Keratinocyte (primary cell): ENCODE measurements at regions not wholly inside any gene's neighbourhood (a gene's known extent, or its start where the extent isn't known, plus 50 kb on each side); places are given as distances from the start of the nearest gene placed in this dataset.

Experiments used
- DNase-seq: peaks from one replicate; pipeline ENCODE4 v3.0.0-alpha.2; 2011; ENCODE audit warnings: low read depth, missing footprints, low spot score
- FAIRE-seq: peaks from 2 replicates; lab custom pipeline; 2011; peaks lifted over from hg19 to GRCh38; lab: Jason Lieb, UNC
- H2AFZ ChIP-seq: 2 replicates; pipeline ENCODE4 v1.6.0; 2012; ENCODE audit warnings: low read length, control low read depth, inconsistent platforms; ENCODE audit not compliant: control insufficient read depth
- H3K27ac ChIP-seq: 2 replicates; pipeline ENCODE4 v1.5.1; 2011; ENCODE audit warnings: low read length; ENCODE audit not compliant: control insufficient read depth, insufficient read depth
- H3K27me3 ChIP-seq: 3 replicates; pipeline ENCODE4 v1.6.0; 2011; ENCODE audit warnings: low read length; ENCODE audit not compliant: control insufficient read depth, insufficient read depth; ENCODE audit errors: extremely low read depth
- H3K36me3 ChIP-seq, 2 experiments: 2 replicates in 1 of 2; 3 replicates in 1 of 2; pipeline ENCODE4 v1.5.1; 2011; ENCODE audit warnings: low read length in 2 of 2, mild to moderate bottlenecking in 1 of 2; ENCODE audit not compliant: control insufficient read depth in 2 of 2, insufficient read depth in 2 of 2; ENCODE audit errors: extremely low read depth in 1 of 2
- H3K4me1 ChIP-seq: 3 replicates; pipeline ENCODE4 v1.5.1; 2011; ENCODE audit warnings: low read length; ENCODE audit not compliant: control insufficient read depth, insufficient read depth; ENCODE audit errors: extremely low read depth
- H3K4me2 ChIP-seq: 3 replicates; pipeline ENCODE4 v1.6.0; 2011; ENCODE audit warnings: low read depth, low read length; ENCODE audit not compliant: control insufficient read depth, insufficient read depth; ENCODE audit errors: extremely low read depth
- H3K4me3 ChIP-seq, 3 experiments: fragments of 200-600 bp in 1 of 3; sonication (generic) in 1 of 3; 2 replicates in 2 of 3; 3 replicates in 1 of 3; pipeline ENCODE4 v1.5.1; 2011 to 2016; ENCODE audit warnings: low read length in 3 of 3, mild to moderate bottlenecking in 3 of 3, control low read depth in 2 of 3, inconsistent platforms in 1 of 3, low read depth in 1 of 3, mixed read lengths in 1 of 3, mixed run types in 1 of 3, moderate library complexity in 1 of 3; ENCODE audit not compliant: control insufficient read depth in 2 of 3, insufficient read depth in 2 of 3; ENCODE audit errors: extremely low read depth in 1 of 3
- H3K79me2 ChIP-seq: 2 replicates; pipeline ENCODE4 v1.6.0; 2012; ENCODE audit warnings: low read length; ENCODE audit not compliant: control insufficient read depth, insufficient read depth
- H3K9ac ChIP-seq: 3 replicates; pipeline ENCODE4 v1.6.0; 2011; ENCODE audit warnings: low read length; ENCODE audit not compliant: control insufficient read depth, insufficient read depth; ENCODE audit errors: extremely low read depth
- H3K9me1 ChIP-seq: 3 replicates; pipeline ENCODE4 v1.6.0; 2011; ENCODE audit warnings: low read length; ENCODE audit not compliant: control insufficient read depth, insufficient read depth; ENCODE audit errors: extremely low read depth
- H3K9me3 ChIP-seq: 2 replicates; pipeline ENCODE4 v1.5.1; 2012; ENCODE audit warnings: low read depth, low read length; ENCODE audit not compliant: control insufficient read depth
- H4K20me1 ChIP-seq: 3 replicates; pipeline ENCODE4 v1.6.0; 2011; ENCODE audit warnings: low read length; ENCODE audit not compliant: control insufficient read depth, insufficient read depth; ENCODE audit errors: extremely low read depth
- CTCF ChIP-seq, 3 experiments: IDR thresholded peaks in 1 of 3; conservative IDR thresholded peaks in 1 of 3; optimal IDR thresholded peaks in 1 of 3; 2 replicates in 2 of 3; 3 replicates in 1 of 3; pipeline versions ENCODE3 to v1.5.1; 2011; ENCODE audit warnings: low read length in 3 of 3, mild to moderate bottlenecking in 3 of 3, moderate library complexity in 2 of 3, control low read depth in 1 of 3, inconsistent platforms in 1 of 3; ENCODE audit not compliant: insufficient read depth in 2 of 3; ENCODE audit errors: extremely low read depth in 1 of 3
- EZH2 ChIP-seq: IDR thresholded peaks from one replicate; pipeline ENCODE4 v1.6.1; 2012; ENCODE audit warnings: inconsistent platforms, mild to moderate bottlenecking, low read length, moderate library complexity
- dilution Hi-C: fragments of 300-500 bp; cut with MboI; formaldehyde crosslinking; loops from one replicate; pipeline ENCODE4 v1.7.0; 2020; ENCODE audit warnings: low sequenced_read_pairs; ENCODE audit not compliant: extremely low pct_ligation_motif_present

- Histone ChIP-seq H2AFZ (no peak overlapping the region), H3K9ac (no peak overlapping the region), H3K4me3 (no peak overlapping the region), H3K36me3 (no peaks in the 10 kb centered on the region), H3K9me1 (no peaks in the 10 kb centered on the region), H3K79me2 (no peaks in the 10 kb centered on the region), H3K9me3 (no peaks in the 10 kb centered on the region), H3K4me1 (no peaks in the 10 kb centered on the region), H4K20me1 (no peaks in the 10 kb centered on the region), H3K4me2 (no peak overlapping the region), H3K27ac (no peak overlapping the region), H3K27me3 (no peaks in the 10 kb centered on the region)
- TF ChIP-seq EZH2 (no peak), CTCF (optimal IDR thresholded peaks at IDR 0.05 in 1 of 3, IDR thresholded peaks at IDR 0.05 in 1 of 3, conservative IDR thresholded peaks at IDR 0.05 in 1 of 3; ENCODE audit: extremely low read depth in 1 of 3, insufficient read depth in 2 of 3, low read length in 3 of 3) (no peak)
- dilution Hi-C loops, result no loop called here
- DNase-seq (no peak), FAIRE-seq (no peak)
These were observed 147.1 kb downstream of the FAM181B start for GRCh38 chr11:82586581-82586980.

GRCh38 chr11:82577246-82577645 is 156.4 kb downstream of the FAM181B start:
- Histone ChIP-seq H3K27me3 (no peaks in the 10 kb centered on the region), H3K4me1 (no peaks in the 10 kb centered on the region), H3K27ac (no peak overlapping the region), H4K20me1 (no peaks in the 10 kb centered on the region), H2AFZ (no peak overlapping the region), H3K36me3 (no peaks in the 10 kb centered on the region), H3K9ac (no peak overlapping the region), H3K4me2 (no peak overlapping the region), H3K9me3 (no peaks in the 10 kb centered on the region), H3K79me2 (no peaks in the 10 kb centered on the region), H3K4me3 (no peak overlapping the region), H3K9me1 (no peaks in the 10 kb centered on the region)
- dilution Hi-C loops, result no loop called here
- DNase-seq (no peak), FAIRE-seq (no peak)
- no peak for TF ChIP-seq CTCF (optimal IDR thresholded peaks at IDR 0.05 in 1 of 3, IDR thresholded peaks at IDR 0.05 in 1 of 3, conservative IDR thresholded peaks at IDR 0.05 in 1 of 3; ENCODE audit: extremely low read depth in 1 of 3, insufficient read depth in 2 of 3, low read length in 3 of 3)
- TF ChIP-seq EZH2, result no peak
